ENCODE measurements at regions not wholly inside any gene's neighbourhood (a gene's known extent, or its start where the extent isn't known, plus 50 kb on each side); places are given as distances from the start of the nearest gene placed in this dataset.
A peak's percentile ranks its signal among the peaks of the same experiment; 100 is the strongest.

DNA sequence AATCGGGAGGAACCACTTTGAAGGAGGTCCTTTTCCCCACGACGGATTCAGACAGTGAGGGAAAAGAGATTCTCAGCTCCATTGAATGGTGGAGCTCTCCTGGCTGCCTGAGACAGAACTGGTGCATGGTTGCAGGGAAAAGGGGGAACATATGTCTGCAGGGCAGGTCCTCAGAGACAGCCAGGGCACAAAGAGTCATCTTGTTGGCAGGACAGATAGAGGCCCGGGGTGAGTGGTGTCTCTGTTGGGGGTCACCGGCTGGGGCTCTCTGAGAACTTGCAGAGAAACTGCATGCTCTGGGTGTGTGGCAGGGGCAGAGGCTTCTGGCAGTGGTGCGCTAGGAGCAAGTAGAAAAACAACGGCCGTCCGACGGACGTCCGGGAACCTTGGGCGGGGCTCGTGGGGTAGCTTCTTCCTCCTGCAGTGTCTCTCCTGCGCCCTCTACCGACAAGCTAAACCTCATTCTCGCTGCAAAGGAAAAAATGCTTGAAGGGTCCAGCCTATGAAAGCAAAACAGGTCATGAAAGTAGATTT, 94.3 kb downstream of the CDCA7 start (continued):
- TF ChIP-seq, protein P1, sequence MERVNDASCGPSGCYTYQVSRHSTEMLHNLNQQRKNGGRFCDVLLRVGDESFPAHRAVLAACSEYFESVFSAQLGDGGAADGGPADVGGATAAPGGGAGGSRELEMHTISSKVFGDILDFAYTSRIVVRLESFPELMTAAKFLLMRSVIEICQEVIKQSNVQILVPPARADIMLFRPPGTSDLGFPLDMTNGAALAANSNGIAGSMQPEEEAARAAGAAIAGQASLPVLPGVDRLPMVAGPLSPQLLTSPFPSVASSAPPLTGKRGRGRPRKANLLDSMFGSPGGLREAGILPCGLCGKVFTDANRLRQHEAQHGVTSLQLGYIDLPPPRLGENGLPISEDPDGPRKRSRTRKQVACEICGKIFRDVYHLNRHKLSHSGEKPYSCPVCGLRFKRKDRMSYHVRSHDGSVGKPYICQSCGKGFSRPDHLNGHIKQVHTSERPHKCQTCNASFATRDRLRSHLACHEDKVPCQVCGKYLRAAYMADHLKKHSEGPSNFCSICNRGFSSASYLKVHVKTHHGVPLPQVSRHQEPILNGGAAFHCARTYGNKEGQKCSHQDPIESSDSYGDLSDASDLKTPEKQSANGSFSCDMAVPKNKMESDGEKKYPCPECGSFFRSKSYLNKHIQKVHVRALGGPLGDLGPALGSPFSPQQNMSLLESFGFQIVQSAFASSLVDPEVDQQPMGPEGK (CRISPR knock-in tag; IDR thresholded peaks at IDR 0.05): no peak
- no peak for TF ChIP-seq ZNF136 (CRISPR knock-in tag; IDR thresholded peaks at IDR 0.05; ENCODE audit: low read depth)
- peak; percentile 27; the same call in 1 of the 2 replicates for TF ChIP-seq DRAP1 (CRISPR knock-in tag; IDR thresholded peaks at IDR 0.05)
- no peak for TF ChIP-seq HNRNPL (IDR thresholded peaks at IDR 0.05; ENCODE audit: low read depth, low read length)
- no peak for TF ChIP-seq ZNF816 (CRISPR knock-in tag; IDR thresholded peaks at IDR 0.05; ENCODE audit: borderline replicate concordance)
- TF ChIP-seq NFE2 (CRISPR knock-in tag; IDR thresholded peaks at IDR 0.05): no peak
- TF ChIP-seq, protein P2, sequence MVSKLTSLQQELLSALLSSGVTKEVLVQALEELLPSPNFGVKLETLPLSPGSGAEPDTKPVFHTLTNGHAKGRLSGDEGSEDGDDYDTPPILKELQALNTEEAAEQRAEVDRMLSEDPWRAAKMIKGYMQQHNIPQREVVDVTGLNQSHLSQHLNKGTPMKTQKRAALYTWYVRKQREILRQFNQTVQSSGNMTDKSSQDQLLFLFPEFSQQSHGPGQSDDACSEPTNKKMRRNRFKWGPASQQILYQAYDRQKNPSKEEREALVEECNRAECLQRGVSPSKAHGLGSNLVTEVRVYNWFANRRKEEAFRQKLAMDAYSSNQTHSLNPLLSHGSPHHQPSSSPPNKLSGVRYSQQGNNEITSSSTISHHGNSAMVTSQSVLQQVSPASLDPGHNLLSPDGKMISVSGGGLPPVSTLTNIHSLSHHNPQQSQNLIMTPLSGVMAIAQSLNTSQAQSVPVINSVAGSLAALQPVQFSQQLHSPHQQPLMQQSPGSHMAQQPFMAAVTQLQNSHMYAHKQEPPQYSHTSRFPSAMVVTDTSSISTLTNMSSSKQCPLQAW (CRISPR knock-in tag; IDR thresholded peaks at IDR 0.05): no peak
- no peak for TF ChIP-seq ZNF34 (CRISPR knock-in tag; IDR thresholded peaks at IDR 0.05; ENCODE audit: borderline replicate concordance)
- TF ChIP-seq, protein P3, sequence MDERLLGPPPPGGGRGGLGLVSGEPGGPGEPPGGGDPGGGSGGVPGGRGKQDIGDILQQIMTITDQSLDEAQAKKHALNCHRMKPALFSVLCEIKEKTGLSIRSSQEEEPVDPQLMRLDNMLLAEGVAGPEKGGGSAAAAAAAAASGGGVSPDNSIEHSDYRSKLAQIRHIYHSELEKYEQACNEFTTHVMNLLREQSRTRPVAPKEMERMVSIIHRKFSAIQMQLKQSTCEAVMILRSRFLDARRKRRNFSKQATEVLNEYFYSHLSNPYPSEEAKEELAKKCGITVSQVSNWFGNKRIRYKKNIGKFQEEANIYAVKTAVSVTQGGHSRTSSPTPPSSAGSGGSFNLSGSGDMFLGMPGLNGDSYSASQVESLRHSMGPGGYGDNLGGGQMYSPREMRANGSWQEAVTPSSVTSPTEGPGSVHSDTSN (CRISPR knock-in tag; IDR thresholded peaks at IDR 0.05): no peak
- TF ChIP-seq MIER3 (CRISPR knock-in tag; IDR thresholded peaks at IDR 0.05; ENCODE audit: borderline replicate concordance): 0 out of 2 replicates have a peak, but pooled peaks have one; percentile 20
- 0 out of 2 replicates have a peak, but pooled peaks have one; percentile 31 for TF ChIP-seq SP2 (CRISPR knock-in tag; IDR thresholded peaks at IDR 0.05)
- no peak for TF ChIP-seq KLF11 (CRISPR knock-in tag; IDR thresholded peaks at IDR 0.05)
- TF ChIP-seq U2AF1 (optimal IDR thresholded peaks at IDR 0.05; ENCODE audit: low read depth, low read length): no peak
- peak; percentile 39; the same call in 1 of the 2 replicates for TF ChIP-seq FOXC1 (CRISPR knock-in tag; IDR thresholded peaks at IDR 0.05; ENCODE audit: borderline replicate concordance)
- TF ChIP-seq TAF1 (CRISPR knock-in tag; IDR thresholded peaks at IDR 0.05): no peak
- no peak for TF ChIP-seq ZNF674 (CRISPR knock-in tag; IDR thresholded peaks at IDR 0.05; ENCODE audit: low read depth)
- no peak for TF ChIP-seq MED13 (CRISPR knock-in tag; IDR thresholded peaks at IDR 0.05)
- TF ChIP-seq, protein P4, sequence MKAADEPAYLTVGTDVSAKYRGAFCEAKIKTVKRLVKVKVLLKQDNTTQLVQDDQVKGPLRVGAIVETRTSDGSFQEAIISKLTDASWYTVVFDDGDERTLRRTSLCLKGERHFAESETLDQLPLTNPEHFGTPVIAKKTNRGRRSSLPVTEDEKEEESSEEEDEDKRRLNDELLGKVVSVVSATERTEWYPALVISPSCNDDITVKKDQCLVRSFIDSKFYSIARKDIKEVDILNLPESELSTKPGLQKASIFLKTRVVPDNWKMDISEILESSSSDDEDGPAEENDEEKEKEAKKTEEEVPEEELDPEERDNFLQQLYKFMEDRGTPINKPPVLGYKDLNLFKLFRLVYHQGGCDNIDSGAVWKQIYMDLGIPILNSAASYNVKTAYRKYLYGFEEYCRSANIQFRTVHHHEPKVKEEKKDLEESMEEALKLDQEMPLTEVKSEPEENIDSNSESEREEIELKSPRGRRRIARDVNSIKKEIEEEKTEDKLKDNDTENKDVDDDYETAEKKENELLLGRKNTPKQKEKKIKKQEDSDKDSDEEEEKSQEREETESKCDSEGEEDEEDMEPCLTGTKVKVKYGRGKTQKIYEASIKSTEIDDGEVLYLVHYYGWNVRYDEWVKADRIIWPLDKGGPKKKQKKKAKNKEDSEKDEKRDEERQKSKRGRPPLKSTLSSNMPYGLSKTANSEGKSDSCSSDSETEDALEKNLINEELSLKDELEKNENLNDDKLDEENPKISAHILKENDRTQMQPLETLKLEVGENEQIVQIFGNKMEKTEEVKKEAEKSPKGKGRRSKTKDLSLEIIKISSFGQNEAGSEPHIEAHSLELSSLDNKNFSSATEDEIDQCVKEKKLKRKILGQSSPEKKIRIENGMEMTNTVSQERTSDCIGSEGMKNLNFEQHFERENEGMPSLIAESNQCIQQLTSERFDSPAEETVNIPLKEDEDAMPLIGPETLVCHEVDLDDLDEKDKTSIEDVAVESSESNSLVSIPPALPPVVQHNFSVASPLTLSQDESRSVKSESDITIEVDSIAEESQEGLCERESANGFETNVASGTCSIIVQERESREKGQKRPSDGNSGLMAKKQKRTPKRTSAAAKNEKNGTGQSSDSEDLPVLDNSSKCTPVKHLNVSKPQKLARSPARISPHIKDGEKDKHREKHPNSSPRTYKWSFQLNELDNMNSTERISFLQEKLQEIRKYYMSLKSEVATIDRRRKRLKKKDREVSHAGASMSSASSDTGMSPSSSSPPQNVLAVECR (CRISPR knock-in tag; IDR thresholded peaks at IDR 0.05; ENCODE audit: borderline replicate concordance): peak; percentile 40; the same call in 1 of the 2 replicates
- no peak for TF ChIP-seq ZNF747 (CRISPR knock-in tag; IDR thresholded peaks at IDR 0.05; ENCODE audit: borderline replicate concordance)
- TF ChIP-seq REPIN1 (CRISPR knock-in tag; IDR thresholded peaks at IDR 0.05; ENCODE audit: borderline replicate concordance, low read depth): 0 out of 2 replicates have a peak, but pooled peaks have one; percentile 37

Data from HepG2 (cell line).